22Rv1 (cell line): ENCODE measurements at regions not wholly inside any gene's neighbourhood (a gene's known extent, or its start where the extent isn't known, plus 50 kb on each side); places are given as distances from the start of the nearest gene placed in this dataset.

Source experiments
- H3K27ac ChIP-seq: fragments of 450-650 bp; 2 replicates; pipeline ENCODE4 v1.5.1; 2017
- ZFX ChIP-seq: fragments of 450-650 bp; IDR thresholded peaks from 2 replicates; pipeline ENCODE4 v1.6.1; 2017; ENCODE audit warnings: antibody characterized with exemption, borderline replicate concordance
- TF ChIP-seq, protein P1 (sequence below): fragments of 450-650 bp; IDR thresholded peaks from 2 replicates; pipeline ENCODE4 v1.5.1; 2017; ENCODE audit warnings: mild to moderate bottlenecking

DNA sequence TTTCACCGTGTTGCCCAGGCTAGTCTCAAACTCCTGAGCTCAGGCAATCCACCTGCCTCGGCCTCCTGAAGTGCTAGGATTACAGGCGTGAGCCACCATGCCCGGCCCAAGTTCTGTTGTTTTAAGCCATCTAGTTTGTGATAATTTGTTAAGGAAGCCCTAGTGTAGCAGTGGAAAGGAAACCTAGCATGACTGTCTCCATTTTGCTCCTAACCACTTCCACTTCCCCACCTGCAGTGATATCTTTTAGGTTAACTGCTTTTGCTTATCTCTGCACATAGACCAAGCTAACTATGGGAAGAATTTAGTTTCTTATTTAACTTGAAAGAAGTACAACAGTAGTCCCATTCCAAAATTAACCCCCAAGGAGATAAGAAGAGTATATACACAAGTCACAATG lies 109.5 kb upstream of the NAP1L1 start:
- H3K27ac ChIP-seq, result no peak overlapping the region
- TF ChIP-seq ZFX, result no peak
- TF ChIP-seq, protein P1, sequence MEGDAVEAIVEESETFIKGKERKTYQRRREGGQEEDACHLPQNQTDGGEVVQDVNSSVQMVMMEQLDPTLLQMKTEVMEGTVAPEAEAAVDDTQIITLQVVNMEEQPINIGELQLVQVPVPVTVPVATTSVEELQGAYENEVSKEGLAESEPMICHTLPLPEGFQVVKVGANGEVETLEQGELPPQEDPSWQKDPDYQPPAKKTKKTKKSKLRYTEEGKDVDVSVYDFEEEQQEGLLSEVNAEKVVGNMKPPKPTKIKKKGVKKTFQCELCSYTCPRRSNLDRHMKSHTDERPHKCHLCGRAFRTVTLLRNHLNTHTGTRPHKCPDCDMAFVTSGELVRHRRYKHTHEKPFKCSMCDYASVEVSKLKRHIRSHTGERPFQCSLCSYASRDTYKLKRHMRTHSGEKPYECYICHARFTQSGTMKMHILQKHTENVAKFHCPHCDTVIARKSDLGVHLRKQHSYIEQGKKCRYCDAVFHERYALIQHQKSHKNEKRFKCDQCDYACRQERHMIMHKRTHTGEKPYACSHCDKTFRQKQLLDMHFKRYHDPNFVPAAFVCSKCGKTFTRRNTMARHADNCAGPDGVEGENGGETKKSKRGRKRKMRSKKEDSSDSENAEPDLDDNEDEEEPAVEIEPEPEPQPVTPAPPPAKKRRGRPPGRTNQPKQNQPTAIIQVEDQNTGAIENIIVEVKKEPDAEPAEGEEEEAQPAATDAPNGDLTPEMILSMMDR, result no peak

DNA sequence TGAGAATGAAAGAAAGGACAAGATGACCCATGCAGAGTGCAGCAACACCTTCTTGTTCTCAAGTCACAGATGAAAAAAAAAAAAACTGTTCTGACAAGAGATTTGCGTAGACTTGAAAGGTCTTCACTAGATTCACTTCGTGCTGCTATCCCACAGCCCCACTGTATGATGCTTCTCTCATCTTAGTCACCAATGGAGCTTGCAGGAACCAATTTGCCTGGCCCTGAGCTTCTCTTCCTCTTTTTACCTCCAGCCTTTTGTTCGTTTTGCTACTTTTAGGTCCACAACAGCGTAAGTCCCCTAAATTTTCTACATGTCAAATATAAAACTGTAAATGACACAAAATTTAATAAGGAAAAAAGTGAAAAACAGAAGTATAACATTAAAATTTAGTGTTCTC lies 107.9 kb upstream of the NAP1L1 start:
- no peak overlapping the region for H3K27ac ChIP-seq
- no peak for TF ChIP-seq ZFX
- TF ChIP-seq, protein P1, result no peak

GRCh38 chr12:76190299-76190698 lies 105.8 kb upstream of the NAP1L1 start:
- TF ChIP-seq, protein P1, result no peak
- TF ChIP-seq ZFX, result no peak
- H3K27ac ChIP-seq, result no peak overlapping the region

- H3K27ac ChIP-seq, result no peak overlapping the region
- TF ChIP-seq, protein P1, result no peak
- TF ChIP-seq ZFX, result no peak
These were observed 105.4 kb upstream of the NAP1L1 start for GRCh38 chr12:76189851-76190250.

DNA sequence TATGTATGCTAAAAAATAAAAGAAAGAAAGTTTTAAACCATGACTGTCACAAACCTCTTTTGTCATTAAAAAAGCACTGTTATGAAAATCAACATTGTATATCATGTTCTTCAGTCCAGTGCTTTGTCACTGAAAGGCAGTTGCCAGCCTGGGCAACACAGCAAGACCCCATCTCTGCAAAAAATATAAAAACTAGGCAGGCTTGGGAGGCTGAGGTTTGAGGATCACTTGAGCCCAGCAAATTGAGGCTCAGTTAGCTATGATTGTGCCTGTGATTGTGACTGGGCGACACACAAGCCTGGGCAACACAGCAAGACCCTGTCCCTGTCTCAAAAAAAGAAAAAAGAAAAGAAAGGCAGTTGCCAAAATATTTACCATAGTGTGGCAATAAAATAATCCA lies 102.7 kb upstream of the NAP1L1 start:
- no peak for TF ChIP-seq ZFX
- TF ChIP-seq, protein P1, result no peak
- no peak overlapping the region for H3K27ac ChIP-seq

DNA sequence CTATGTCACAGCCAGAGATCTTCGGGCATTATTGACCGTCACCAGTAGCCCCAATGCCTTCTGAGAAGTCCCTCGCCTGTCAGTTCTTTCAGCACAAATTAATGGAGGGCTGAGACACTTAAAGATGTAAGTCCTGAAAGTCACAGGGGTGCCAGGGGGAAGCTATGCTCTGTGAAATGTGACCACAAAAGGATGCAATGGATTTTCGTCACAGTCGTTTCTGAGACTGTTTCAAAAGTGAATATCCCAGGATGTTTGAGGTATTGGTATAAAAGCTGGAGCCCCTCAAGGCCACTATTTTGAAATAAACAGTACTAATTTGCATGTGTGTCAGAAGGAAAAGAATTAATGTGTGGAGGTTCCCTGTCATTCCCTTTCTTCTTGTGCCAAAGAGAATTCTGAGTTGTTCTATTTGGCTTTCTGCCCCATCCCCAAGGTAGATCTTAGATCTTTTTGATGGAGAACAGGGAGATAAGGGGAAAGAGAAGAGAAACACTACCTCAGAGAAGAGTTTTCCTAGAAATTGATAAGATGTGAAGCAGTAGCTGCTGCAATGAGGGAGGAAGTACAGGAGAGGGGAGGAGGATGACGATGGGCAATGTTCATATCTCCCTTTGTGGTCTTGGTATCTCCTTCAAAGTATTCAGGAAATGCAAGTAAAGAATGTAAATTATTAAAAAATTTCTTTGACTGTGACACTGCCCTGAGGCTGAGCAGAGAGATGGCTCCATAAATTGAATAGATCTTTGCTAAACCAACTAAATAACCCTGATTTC lies 101.8 kb upstream of the NAP1L1 start:
- no peak overlapping the region for H3K27ac ChIP-seq
- no peak for TF ChIP-seq ZFX

- no peak for TF ChIP-seq ZFX
- TF ChIP-seq, protein P1, result no peak
- no peak overlapping the region for H3K27ac ChIP-seq
These were observed 99.1 kb upstream of the NAP1L1 start for GRCh38 chr12:76183459-76184186.
